IPS-15b (cell line): ENCODE measurements at regions not wholly inside any gene's neighbourhood (a gene's known extent, or its start where the extent isn't known, plus 50 kb on each side); places are given as distances from the start of the nearest gene placed in this dataset.

Experiments used
- H3K27me3 ChIP-seq: one replicate; pipeline ENCODE4 v1.6.1; 2013; ENCODE audit warnings: low read length; ENCODE audit not compliant: control insufficient read depth, insufficient read depth
- H3K36me3 ChIP-seq: one replicate; pipeline ENCODE4 v1.6.1; 2013; ENCODE audit warnings: low read length; ENCODE audit not compliant: control insufficient read depth, insufficient read depth
- H3K4me1 ChIP-seq: one replicate; pipeline ENCODE4 v1.6.1; 2013; ENCODE audit warnings: mild to moderate bottlenecking, low read length; ENCODE audit not compliant: control insufficient read depth, insufficient read depth
- H3K4me3 ChIP-seq: one replicate; pipeline ENCODE4 v1.5.1; 2013; ENCODE audit warnings: low read depth, low read length
- H3K9ac ChIP-seq: one replicate; pipeline ENCODE4 v1.6.1; 2013; ENCODE audit warnings: low read depth, mild to moderate bottlenecking, low read length
- H3K9me3 ChIP-seq: one replicate; pipeline ENCODE4 v1.6.1; 2013; ENCODE audit warnings: mild to moderate bottlenecking, low read length; ENCODE audit not compliant: control insufficient read depth, insufficient read depth

DNA sequence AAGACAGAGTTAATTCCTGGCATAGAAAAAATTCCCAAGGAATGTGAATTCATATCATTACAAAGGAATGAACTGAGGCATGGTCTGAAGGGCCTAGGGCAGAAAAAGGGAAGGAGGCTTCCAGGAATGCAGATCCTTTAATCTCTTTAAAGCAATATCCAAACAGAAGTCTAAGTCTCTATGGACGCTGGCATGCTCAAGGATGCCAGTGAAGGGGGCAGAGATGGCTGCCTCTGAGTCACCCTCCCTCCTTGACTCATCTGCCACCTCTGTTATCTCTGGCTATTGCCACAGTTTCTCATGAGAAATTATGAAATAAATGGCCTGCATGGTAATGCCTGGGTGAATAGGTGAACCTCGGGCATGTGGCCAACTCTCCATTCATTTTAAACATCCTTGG lies 96.3 kb upstream of the BCL6 start:
- H3K9me3 ChIP-seq = no peaks in the 10 kb centered on the region
- H3K9ac ChIP-seq = no peak overlapping the region

DNA sequence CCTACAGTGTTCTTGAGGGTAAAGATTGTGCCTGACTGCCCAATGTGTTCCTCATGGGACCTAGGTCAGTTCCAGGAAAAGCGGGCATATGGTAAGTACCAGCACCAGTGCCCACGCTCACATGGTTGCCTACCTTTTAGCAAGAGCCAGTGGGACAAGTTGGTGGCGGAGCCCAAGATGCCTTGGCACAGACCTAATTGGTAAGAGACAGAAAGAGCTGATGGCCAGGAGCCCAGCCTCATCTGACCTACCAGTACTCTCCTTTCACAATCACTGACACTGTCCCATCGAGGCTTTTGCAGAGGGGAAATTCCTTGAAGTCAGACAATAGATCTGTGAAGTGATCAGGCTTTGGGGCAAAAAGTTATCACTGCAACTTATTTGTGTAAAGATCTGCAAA lies 98.4 kb upstream of the BCL6 start:
- Histone ChIP-seq H3K4me1 (no peaks in the 10 kb centered on the region), H3K36me3 (no peaks in the 10 kb centered on the region), H3K9ac (no peak overlapping the region), H3K27me3 (no peaks in the 10 kb centered on the region), H3K4me3 (no peak overlapping the region), H3K9me3 (no peaks in the 10 kb centered on the region)

More for the DNA sequence above, 96.3 kb upstream of the BCL6 start:
- H3K4me1 ChIP-seq = no peaks in the 10 kb centered on the region
- no peaks in the 10 kb centered on the region for H3K36me3 ChIP-seq
- H3K27me3 ChIP-seq = no peaks in the 10 kb centered on the region
- H3K4me3 ChIP-seq = no peak overlapping the region

DNA sequence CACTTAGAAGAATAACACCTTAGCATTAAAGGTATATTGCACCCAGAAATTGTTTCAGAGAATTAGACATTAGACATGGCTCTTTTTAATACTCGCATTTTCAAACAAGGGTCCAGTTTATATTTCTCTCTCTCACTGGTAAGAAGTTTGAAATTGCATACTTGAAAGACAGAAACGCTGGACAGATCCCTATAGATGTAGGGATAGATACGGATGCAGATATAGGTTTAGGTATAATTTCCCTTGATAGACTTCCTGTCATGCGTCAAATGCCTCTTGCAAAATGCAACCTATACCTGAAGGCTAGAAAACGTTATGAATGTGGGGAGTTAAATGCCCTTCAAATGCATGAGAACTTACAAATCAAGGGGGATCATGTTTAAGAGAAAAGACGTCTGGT lies 99.4 kb upstream of the BCL6 start:
- Histone ChIP-seq H3K9ac (no peak overlapping the region), H3K27me3 (no peaks in the 10 kb centered on the region), H3K4me3 (no peak overlapping the region), H3K4me1 (no peaks in the 10 kb centered on the region), H3K36me3 (no peaks in the 10 kb centered on the region), H3K9me3 (no peaks in the 10 kb centered on the region)

DNA sequence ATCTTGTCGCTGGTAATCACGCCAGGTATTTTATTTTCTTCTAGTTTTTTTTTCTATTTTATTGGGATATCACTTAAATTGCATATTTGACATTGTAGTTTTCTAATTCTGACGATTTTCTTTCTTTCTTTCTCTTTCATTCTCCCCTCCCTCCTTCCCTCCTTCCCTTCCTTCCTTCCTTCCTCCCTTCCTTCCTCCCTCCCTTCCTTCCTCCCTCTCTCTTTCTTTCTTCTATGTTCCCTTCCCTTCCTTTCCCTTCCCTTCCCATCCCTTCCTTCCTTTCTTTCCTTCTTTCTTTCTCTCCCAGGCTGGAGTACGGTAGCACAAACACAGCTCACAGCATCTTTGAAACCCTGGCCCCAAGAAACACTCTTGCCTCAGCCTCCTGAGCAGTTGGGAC lies 100.6 kb upstream of the BCL6 start:
- H3K4me1 ChIP-seq = no peaks in the 10 kb centered on the region
- H3K36me3 ChIP-seq = no peaks in the 10 kb centered on the region
- no peak overlapping the region for H3K4me3 ChIP-seq
- no peaks in the 10 kb centered on the region for H3K9me3 ChIP-seq
- no peaks in the 10 kb centered on the region for H3K27me3 ChIP-seq
- no peak overlapping the region for H3K9ac ChIP-seq

GRCh38 chr3:187848401-187848800 lies 103.1 kb upstream of the BCL6 start:
- Histone ChIP-seq H3K9ac (no peak overlapping the region), H3K4me3 (no peak overlapping the region), H3K4me1 (no peaks in the 10 kb centered on the region), H3K9me3 (no peaks in the 10 kb centered on the region), H3K36me3 (no peaks in the 10 kb centered on the region), H3K27me3 (no peaks in the 10 kb centered on the region)

GRCh38 chr3:187849016-187849654 lies 103.9 kb upstream of the BCL6 start:
- Histone ChIP-seq H3K9me3 (no peaks in the 10 kb centered on the region), H3K4me1 (no peaks in the 10 kb centered on the region), H3K4me3 (no peak overlapping the region), H3K9ac (no peak overlapping the region), H3K27me3 (no peaks in the 10 kb centered on the region), H3K36me3 (no peaks in the 10 kb centered on the region)

DNA sequence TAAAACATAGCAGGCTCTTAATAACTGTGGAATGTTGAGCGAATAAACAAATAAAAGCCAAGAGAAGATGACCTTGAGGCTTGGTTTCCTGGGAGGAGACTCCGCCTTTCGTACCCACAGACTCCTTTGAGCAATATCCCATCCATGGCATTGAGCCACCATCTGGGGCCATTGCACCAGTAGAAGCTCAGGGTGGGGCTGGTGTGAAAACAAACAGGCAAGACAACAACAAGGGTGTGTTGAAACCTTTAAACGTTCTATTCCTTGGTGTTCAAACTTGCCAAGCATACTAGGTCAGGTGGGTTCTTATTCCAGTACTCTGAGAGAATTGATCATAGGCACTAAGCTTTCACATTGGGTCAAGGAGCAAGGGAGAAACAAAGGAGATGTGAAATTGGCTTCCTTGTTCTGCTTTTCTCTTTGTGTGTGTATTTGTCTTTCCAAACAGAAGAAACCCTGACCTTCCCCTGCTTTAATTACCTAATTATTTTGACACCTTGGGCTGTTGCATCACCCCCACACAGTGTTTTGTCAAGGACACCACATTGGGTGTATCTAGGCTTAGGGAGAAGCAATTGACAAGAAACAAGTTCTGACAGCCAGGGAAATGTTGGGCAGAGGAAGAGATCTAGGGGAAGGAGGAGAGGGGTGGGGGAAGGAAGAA lies 105.1 kb upstream of the BCL6 start:
- Histone ChIP-seq H3K4me3 (no peak overlapping the region), H3K27me3 (no peaks in the 10 kb centered on the region), H3K36me3 (no peaks in the 10 kb centered on the region), H3K4me1 (no peaks in the 10 kb centered on the region), H3K9me3 (no peaks in the 10 kb centered on the region), H3K9ac (no peak overlapping the region)

DNA sequence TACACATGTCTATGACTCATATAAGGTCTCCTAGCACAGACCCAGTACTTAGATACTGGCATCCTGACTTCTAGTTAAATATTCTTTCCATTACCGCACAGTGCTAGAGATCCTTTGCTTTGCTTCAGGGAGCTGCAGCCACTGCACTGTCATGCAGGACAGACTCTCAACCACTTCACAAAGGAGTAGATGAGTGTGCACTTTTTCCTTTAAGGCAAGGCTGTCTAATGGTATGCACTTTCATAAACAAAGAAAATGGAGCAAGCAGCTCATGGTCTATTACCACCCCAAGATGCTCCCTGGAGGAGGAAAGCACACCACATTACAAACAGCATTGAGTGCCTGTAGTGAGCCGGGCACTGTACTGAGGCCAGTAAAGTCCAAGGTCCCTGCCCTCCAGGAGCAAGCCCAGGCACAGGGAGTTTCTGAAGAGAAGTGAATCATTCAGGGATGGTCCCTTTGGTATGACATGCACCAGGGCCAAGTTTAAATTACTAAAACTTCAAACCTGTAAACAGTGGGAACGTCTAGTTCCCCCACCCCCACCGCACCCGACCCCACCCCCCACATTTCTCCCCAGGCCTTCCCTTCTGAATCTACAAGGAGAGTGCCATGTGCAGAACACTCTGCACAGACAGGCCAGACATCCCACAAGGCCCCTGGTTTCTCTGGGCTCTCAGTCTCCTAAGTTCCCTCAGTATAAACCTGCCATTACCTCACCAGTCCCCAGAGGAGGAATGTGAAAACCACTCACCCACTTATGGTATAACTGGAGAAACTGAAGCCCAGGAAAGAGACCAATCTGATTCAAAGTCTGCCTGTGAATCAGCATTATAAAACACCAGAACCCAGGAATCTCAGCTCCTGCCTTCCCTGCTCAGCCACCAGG lies 107.8 kb upstream of the BCL6 start:
- H3K9me3 ChIP-seq = no peaks in the 10 kb centered on the region
- H3K27me3 ChIP-seq = no peaks in the 10 kb centered on the region
- H3K4me3 ChIP-seq = no peak overlapping the region
- no peaks in the 10 kb centered on the region for H3K4me1 ChIP-seq
- H3K36me3 ChIP-seq = no peaks in the 10 kb centered on the region
- no peak overlapping the region for H3K9ac ChIP-seq

DNA sequence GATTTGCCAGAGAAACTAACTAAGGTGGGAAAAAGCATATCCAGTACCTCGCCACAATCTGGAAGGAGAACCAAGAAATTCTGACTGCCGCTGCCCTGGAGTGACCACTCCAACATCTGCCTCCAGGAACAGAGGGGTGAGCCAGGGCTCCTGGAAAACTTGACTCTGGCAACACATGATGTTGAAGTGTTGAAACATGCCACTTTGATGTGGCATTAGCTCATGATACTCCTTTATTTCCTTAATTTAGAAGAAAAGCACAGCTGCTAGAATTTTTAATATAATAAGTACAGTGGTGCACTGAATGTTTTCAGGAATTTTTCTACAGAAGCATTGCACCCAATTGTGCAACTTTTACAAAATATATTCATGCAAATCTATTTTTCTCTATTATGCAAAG lies 109.9 kb upstream of the BCL6 start:
- H3K9me3 ChIP-seq = no peaks in the 10 kb centered on the region
- H3K27me3 ChIP-seq = no peaks in the 10 kb centered on the region
- H3K4me3 ChIP-seq = no peak overlapping the region
- no peaks in the 10 kb centered on the region for H3K4me1 ChIP-seq
- H3K36me3 ChIP-seq = no peaks in the 10 kb centered on the region
- H3K9ac ChIP-seq = no peak overlapping the region

DNA sequence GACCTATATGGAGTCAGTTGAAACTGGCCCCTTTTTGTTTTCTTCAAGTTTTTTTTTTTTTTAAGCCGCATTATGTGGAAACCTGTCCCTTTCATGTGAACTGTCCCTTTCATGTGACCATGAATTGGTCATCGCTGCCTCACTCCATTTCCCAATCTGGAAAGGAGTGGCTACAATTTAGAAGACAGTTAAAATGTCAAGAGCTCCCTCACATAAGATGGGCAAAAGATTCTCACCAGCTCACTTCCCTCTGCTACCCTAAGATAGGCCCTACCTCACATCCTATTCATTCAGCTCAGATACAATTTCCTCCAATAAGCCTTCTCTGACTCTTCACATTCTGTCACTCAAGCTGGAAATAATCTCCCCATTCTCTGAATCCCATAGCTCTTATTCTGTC lies 111.3 kb upstream of the BCL6 start:
- no peak overlapping the region for H3K9ac ChIP-seq
- H3K36me3 ChIP-seq = no peaks in the 10 kb centered on the region

GRCh38 chr3:187858041-187858440 lies 112.8 kb upstream of the BCL6 start:
- no peaks in the 10 kb centered on the region for H3K4me1 ChIP-seq
- no peaks in the 10 kb centered on the region for H3K36me3 ChIP-seq
- no peak overlapping the region for H3K4me3 ChIP-seq
- H3K9ac ChIP-seq = no peak overlapping the region
- H3K9me3 ChIP-seq = no peaks in the 10 kb centered on the region
- H3K27me3 ChIP-seq = no peaks in the 10 kb centered on the region

More for the DNA sequence above, 111.3 kb upstream of the BCL6 start:
- H3K4me1 ChIP-seq = no peaks in the 10 kb centered on the region
- H3K27me3 ChIP-seq = no peaks in the 10 kb centered on the region
- H3K9me3 ChIP-seq = no peaks in the 10 kb centered on the region
- H3K4me3 ChIP-seq = no peak overlapping the region

DNA sequence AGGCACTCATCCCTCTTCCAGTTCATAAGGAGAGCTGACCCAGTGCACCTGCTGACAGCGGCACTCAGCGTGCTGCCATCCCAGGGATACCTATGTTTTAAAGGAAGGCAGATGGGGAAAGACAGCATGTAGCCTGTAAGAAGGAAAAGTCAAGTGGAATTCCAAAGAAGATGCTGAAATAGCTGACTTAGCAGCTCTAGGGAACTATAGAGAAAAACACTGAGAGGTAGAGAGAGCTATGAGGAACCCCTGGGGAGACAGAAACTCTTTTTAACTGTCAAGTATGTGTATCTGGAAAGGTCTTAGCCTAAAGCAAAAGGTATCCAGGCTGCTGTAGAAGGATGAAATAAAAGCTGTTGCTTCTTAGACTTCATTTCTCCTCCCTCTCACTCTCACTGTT lies 113.4 kb upstream of the BCL6 start:
- H3K9me3 ChIP-seq = no peaks in the 10 kb centered on the region
- no peaks in the 10 kb centered on the region for H3K27me3 ChIP-seq
- no peaks in the 10 kb centered on the region for H3K4me1 ChIP-seq
- no peak overlapping the region for H3K4me3 ChIP-seq
- H3K9ac ChIP-seq = no peak overlapping the region
- no peaks in the 10 kb centered on the region for H3K36me3 ChIP-seq
